ENCODE measurements at regions not wholly inside any gene's neighbourhood (a gene's known extent, or its start where the extent isn't known, plus 50 kb on each side); places are given as distances from the start of the nearest gene placed in this dataset.

DNA sequence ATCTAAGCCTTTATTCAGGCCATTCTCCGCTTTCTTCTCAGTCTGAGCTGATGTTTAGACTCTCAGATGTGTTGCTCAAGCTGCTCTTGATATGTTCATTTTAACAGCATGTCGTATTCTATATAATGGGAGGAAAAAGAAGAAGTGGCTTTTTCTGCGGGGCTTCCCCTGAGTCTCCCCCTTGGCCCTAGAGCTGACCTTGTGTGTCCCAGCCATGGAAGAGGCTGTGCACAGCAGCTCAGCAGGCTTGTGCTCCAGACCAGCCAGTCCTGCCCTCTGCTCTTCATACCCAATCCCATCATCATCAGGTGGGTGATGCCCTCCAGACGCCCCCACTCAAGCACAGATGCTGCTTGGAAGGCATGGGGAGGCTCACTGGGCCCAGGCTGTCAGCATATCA is 155.1 kb upstream of the CELF4 start:
- DNase-seq, result no peak

DNA sequence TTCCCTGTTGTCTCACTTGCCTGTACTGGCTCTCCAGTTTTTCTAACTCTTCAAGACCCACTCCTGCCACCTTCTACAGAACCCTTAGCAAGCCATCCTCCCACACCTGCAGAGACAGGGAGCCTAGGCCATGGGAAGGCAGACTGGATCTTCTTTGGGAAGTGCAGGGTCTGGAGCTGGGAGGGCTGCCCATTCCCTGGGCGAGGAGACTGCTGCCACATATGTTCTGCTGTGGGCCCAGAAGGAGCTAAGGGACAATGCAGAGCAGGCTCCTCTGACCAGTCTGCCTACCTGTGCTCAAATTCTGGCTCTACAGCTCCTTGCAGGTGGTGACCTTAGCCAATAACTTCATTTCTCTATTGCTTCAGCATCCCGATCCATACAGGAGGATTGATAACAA is 152.1 kb upstream of the CELF4 start:
- no peak for DNase-seq

DNA sequence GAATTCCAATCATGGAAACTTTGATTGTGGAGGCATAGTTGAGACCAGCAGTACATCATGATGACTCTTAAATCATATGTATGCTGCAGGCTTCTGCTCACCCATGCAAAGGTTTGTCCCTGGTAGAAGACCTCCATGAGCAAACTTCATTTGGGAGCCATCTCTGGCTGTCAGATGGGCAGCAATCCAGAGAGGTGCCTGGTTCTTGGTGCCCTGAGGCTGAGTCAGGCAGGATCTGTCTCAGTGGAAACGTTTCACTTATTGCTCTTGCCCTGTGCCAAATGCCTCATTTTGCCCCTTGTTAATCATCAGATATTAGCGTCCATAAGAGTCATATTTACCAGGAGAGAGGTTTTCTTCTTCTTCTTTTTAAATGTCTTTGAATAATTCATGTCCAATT is 151.5 kb upstream of the CELF4 start:
- no peak for DNase-seq

- DNase-seq, result no peak
Measured at GRCh38 chr18:37716106-37716735, 150.6 kb upstream of the CELF4 start.

DNA sequence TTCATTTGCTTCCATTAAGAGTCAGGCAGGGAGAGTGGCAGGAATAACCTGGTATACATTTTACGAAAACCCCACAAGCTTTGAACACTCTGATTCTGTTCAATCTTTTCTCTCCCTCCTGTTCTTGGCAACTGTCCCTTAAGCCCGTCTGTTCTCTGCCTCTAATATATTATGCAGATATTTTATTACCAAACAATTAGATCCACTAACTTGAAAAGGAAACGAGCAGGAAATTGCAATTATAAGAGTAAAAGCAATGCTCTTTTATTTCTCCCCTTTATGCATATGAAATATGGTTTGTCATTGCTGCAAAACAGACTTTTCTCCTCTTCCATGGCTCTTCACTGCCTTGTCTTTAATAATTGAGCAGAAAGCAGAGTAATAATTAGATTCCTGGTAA is 149.1 kb upstream of the CELF4 start:
- DNase-seq, result no peak

- no peak for DNase-seq
Measured at GRCh38 chr18:37712776-37713175, 147.2 kb upstream of the CELF4 start.

- DNase-seq, result peak; percentile 16
Measured at GRCh38 chr18:37711766-37712505, 146.3 kb upstream of the CELF4 start.

DNA sequence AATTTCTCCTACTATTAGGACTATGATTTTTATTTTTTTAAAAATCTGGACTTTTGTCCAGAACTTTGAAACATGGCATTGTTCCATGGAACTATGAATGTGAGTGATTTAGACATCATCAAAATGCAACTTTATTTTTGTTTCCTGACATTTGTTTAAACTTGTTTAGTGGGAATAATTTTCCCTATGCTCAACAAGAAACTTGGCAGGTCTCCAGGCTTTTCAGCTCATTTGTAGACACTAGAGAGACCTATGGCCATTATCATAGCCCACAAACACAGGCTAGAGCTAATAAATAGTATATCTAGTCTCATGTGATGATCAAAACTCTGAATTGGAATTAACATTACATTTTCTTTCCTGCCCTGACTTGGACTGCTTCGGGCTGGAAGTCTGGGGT is 145.1 kb upstream of the CELF4 start:
- DNase-seq, result peak; percentile 36

- DNase-seq, result no peak
Measured at GRCh38 chr18:37709740-37710139, 144.1 kb upstream of the CELF4 start.

- DNase-seq, result no peak
Measured at GRCh38 chr18:37705016-37705415, 139.4 kb upstream of the CELF4 start.

GRCh38 chr18:37702841-37703240 is 137.2 kb upstream of the CELF4 start:
- DNase-seq, result no peak

DNA sequence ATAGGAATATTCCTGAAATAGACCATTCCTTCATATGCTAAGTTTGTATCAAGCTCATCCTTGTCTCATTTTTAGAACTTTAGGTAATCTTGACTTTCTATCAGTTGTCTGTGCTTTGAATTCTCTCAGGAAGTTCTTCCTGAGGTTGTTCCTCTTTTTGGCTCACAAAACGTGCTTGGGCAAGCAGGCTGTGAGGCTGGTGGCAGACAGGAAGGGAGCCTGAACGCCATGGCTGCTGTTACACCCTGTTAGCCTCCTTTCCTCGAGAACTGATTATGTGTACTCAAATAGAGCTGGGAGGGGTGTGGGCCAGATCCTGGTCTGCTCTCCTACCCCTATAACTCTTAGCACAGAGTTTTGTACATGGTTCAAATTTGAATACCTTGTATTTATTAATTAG is 136.4 kb upstream of the CELF4 start:
- no peak for DNase-seq

- no peak for DNase-seq
Measured at GRCh38 chr18:37698508-37699040, 133.0 kb upstream of the CELF4 start.

GRCh38 chr18:37694516-37694915 is 128.9 kb upstream of the CELF4 start:
- no peak for DNase-seq

DNA sequence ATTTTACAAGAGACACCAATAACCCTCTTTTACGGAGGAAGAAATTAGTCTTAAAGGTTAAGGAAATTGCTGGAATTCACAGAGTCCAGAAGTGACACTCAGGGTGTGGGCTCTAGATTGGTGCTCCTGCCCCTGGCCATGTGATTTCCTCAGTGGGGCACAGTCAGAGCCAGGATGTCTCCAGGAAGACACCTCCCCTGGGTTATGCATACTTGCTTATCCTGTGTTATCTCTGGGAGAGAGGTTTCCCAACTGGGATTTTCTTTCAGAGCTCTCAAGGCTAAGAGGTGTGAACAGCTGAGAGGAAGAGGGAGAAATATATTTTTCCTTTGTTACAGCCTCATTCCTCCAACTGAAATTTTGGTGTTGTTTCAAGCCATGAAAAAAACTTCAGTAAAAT is 125.6 kb upstream of the CELF4 start:
- no peak for DNase-seq

DNA sequence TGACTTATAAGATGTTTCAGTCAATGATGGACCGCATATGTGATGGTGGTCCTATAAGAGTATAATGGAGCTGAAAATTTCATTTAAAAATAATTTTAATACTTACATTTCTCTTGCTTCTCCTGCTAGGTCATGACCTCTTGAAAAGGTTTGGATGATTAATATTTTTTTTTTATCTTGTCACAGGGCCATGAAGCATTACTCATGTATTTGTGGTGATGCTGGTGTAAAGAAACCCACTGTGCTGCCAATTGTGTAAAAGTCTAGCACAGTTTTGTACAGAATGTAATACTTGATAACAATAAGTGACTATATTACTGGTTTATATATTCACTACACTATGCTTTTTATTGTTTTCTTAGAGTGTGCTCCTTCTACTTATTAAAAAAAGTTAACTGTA is 124.2 kb upstream of the CELF4 start:
- no peak for DNase-seq

DNA sequence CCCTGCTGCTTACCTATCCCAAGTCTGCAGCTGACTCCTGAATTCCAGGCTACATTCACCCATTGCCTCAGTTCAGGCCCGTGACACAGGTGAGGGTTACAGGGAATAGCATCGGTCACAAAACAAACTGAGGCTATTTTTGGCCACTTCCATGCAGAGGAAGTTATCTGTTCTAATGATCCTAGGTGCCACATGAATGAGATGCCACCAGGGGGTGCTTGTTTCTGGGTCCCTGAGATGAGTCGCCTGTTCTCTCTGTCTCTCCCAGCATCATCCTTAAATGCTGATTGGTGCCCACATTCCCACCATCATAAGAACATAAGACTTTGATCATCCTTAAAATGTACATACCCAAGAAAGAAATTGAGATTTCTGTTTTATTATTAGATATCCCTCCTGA is 119.0 kb upstream of the CELF4 start:
- no peak for DNase-seq

DNA sequence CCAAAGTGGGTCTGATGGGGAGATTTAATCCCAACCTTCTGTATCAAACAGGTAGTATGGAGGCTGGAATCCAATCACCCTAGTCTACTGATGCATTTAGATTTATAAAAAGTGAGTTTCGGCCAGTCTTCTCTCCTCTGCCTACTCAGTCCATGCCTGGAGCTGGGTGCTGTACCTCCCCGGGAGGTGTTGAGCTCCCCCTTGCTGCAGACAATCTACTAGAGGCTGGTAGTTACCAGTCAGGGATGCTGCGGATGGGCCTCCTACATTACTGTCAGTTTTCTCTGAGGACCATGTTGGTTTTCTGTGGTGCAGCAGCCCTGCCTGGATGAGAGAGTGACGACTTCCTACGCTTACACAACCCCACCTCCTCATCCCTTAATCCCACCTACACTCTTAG is 118.6 kb upstream of the CELF4 start:
- DNase-seq, result no peak

GRCh38 chr18:37680911-37681310 is 115.3 kb upstream of the CELF4 start:
- DNase-seq, result no peak

- no peak for DNase-seq
Measured at GRCh38 chr18:37676276-37676675, 110.7 kb upstream of the CELF4 start.

DNA sequence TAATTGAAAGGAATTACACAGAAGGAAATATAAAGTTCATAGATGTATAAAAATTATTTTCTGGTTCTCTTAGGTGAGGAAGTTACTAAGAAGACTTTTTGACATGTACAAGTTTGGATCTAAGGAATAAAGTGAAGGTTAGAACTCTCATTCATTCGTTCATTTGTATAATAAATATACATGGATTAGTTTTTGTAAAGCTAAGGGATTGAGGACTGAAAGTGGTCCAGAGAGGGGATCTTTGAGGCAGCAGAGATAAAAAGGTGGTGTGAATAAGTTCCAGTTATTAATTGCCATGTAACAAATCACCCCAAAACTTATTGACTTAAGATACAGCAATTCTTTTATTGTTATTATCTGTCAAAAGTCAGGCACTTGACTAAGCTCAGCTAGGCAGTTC is 110.1 kb upstream of the CELF4 start:
- DNase-seq, result no peak

DNA sequence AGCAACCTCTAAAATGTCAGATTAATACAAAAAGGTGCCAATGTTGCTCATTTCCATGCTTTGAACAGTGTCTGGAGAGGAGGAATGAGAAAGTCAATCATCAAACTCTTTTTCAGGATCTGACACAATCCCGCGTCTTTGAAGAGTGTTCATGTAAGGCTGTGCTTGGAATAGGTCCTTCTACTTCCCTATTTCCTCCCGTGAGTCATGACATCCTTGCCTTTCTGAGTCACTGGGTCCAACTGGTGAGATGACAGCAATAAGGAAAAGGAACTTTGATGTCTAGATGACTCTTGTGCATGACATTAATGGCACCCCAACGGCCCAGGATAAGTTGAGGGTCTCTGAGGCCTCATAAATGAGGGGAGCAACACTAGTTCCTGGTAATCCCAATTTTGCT is 109.0 kb upstream of the CELF4 start:
- no peak for DNase-seq

DNA sequence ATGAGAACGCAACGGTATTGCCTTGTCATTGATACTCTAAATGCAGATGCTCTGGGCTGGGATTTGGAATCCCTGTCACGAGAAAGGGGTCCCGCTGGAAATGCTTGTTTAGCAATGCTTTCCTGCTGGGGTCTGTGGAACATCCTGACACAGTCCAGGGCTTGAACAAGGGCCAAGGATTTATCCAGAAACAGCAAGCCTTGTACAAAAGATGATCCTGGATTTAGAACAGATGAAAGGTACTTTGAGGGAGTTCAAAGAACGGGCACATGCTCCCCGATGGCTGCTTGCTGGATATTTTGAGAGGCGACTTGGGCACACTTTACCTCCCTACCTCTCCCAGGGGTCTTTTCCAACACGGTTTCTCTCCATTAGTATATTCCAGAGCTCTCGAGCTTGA is 108.1 kb upstream of the CELF4 start:
- peak; percentile 5 for DNase-seq

- no peak for DNase-seq
Measured at GRCh38 chr18:37672932-37673595, 107.5 kb upstream of the CELF4 start.

Measured in hindlimb muscle (tissue), 1 donor.